C4-2B (cell line): ENCODE measurements at regions not wholly inside any gene's neighbourhood (a gene's known extent, or its start where the extent isn't known, plus 50 kb on each side); places are given as distances from the start of the nearest gene placed in this dataset.

Experiments used
- ZFX ChIP-seq: fragments of 450-650 bp; IDR thresholded peaks from 2 replicates; pipeline ENCODE4 v1.6.1; 2017
- TF ChIP-seq, protein P1 (sequence below): fragments of 450-650 bp; conservative IDR thresholded peaks from 2 replicates; pipeline ENCODE4 v1.5.1; 2017; ENCODE audit warnings: mild to moderate bottlenecking

- TF ChIP-seq, protein P1, sequence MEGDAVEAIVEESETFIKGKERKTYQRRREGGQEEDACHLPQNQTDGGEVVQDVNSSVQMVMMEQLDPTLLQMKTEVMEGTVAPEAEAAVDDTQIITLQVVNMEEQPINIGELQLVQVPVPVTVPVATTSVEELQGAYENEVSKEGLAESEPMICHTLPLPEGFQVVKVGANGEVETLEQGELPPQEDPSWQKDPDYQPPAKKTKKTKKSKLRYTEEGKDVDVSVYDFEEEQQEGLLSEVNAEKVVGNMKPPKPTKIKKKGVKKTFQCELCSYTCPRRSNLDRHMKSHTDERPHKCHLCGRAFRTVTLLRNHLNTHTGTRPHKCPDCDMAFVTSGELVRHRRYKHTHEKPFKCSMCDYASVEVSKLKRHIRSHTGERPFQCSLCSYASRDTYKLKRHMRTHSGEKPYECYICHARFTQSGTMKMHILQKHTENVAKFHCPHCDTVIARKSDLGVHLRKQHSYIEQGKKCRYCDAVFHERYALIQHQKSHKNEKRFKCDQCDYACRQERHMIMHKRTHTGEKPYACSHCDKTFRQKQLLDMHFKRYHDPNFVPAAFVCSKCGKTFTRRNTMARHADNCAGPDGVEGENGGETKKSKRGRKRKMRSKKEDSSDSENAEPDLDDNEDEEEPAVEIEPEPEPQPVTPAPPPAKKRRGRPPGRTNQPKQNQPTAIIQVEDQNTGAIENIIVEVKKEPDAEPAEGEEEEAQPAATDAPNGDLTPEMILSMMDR = no peak
- TF ChIP-seq ZFX = no peak
Observed at GRCh38 chr7:124679146-124679545, 86.4 kb downstream of the GPR37 start.
